WTC11 (cell line): ENCODE measurements at regions not wholly inside any gene's neighbourhood (a gene's known extent, or its start where the extent isn't known, plus 50 kb on each side); places are given as distances from the start of the nearest gene placed in this dataset.

ENCODE experiments used
- FOXP4 ChIP-seq: sonication (generic); formaldehyde crosslinking; IDR thresholded peaks from 2 replicates; pipeline ENCODE4 v1.8.0; 2022; ENCODE audit warnings: mild to moderate bottlenecking, missing genetic modification reagents
- GRHL2 ChIP-seq: fragments of 250-450 bp; sonication (Bioruptor Pico); IDR thresholded peaks from 2 replicates; pipeline ENCODE4 v1.8.0; 2022; ENCODE audit warnings: mild to moderate bottlenecking, moderate library complexity; ENCODE audit not compliant: insufficient replicate concordance, severe bottlenecking
- JUN ChIP-seq: sonication (generic); formaldehyde crosslinking; IDR thresholded peaks from 2 replicates; pipeline ENCODE4 v1.8.0; 2023; ENCODE audit warnings: mild to moderate bottlenecking, missing genetic modification reagents
- TF ChIP-seq, protein P1 (sequence below): fragments of 200-600 bp; IDR thresholded peaks from 2 replicates; pipeline ENCODE4 v1.8.0; 2022; ENCODE audit warnings: antibody characterized with exemption

- TF ChIP-seq, protein P1, sequence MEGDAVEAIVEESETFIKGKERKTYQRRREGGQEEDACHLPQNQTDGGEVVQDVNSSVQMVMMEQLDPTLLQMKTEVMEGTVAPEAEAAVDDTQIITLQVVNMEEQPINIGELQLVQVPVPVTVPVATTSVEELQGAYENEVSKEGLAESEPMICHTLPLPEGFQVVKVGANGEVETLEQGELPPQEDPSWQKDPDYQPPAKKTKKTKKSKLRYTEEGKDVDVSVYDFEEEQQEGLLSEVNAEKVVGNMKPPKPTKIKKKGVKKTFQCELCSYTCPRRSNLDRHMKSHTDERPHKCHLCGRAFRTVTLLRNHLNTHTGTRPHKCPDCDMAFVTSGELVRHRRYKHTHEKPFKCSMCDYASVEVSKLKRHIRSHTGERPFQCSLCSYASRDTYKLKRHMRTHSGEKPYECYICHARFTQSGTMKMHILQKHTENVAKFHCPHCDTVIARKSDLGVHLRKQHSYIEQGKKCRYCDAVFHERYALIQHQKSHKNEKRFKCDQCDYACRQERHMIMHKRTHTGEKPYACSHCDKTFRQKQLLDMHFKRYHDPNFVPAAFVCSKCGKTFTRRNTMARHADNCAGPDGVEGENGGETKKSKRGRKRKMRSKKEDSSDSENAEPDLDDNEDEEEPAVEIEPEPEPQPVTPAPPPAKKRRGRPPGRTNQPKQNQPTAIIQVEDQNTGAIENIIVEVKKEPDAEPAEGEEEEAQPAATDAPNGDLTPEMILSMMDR: no peak
- TF ChIP-seq FOXP4 (no peak), JUN (CRISPR knock-in tag) (no peak), GRHL2 (CRISPR knock-in tag) (no peak)
Measured at GRCh38 chr1:194366705-194367104, 1180.3 kb upstream of the B3GALT2 start.
